ENCODE measurements at regions not wholly inside any gene's neighbourhood (a gene's known extent, or its start where the extent isn't known, plus 50 kb on each side); places are given as distances from the start of the nearest gene placed in this dataset.

DNA sequence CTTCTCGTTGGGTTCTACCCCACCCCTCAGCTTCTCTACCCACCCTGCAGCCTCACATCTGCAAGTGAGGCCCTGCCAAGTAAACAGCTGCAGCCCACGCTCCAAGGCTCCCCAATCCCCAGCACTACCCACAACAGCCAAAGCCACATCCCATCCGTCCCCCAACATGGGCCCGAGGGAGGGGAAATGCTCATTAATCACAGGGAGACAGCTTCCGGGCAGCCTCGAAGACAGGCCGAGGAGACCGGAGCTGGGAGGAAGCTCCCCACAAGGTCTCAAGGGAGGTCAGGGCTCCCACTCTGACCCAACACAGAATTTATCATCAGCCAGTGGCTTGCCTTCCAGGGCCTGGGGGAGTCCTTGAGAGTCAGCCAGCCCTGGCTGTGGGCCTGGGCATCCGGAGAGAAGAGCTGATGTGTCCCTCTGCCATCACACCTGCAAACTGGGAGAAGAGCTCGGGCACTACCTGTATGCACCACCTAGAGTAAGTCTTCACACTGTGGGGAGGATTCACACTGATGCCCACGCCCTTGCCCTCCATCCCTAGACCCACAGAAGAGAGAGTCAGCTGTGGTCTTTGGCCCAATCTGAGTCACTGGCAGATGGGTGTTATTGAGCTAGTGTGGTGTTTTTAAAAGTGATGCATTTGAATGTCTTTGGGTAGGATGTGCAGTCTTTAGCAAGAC is 115.5 kb upstream of the ZMIZ1 start:
- no peak for ATAC-seq
- Histone ChIP-seq H3K4me1 (ENCODE audit: control insufficient read depth in 1 of 2, insufficient read depth in 2 of 2, low read length in 2 of 2) (peaks cover 0 to 6% of the 10 kb centered on the region in 2 experiments; a peak in 2 of 4 replicates), H4K20me1 (ENCODE audit: insufficient read depth) (no peaks in the 10 kb centered on the region), H3K9me3 (ENCODE audit: control insufficient read depth in 1 of 2, insufficient read depth in 1 of 2, low read depth in 1 of 2, low read length in 2 of 2) (no peaks in the 10 kb centered on the region), H3K4me3 (replicated peaks in 1 of 2; ENCODE audit: low read depth in 1 of 2, low read length in 2 of 2) (no peak overlapping the region), H3K79me2 (ENCODE audit: insufficient read depth, low read length) (no peaks in the 10 kb centered on the region), H3K9ac (ENCODE audit: low read length) (no peak overlapping the region), H3K4me2 (ENCODE audit: low read length) (no peak overlapping the region), H3K9me2 (ENCODE audit: insufficient read depth) (no peaks in the 10 kb centered on the region), H2AFZ (ENCODE audit: low read depth, low read length, poor library complexity, severe bottlenecking) (no peak overlapping the region), H3K36me3 (ENCODE audit: control insufficient read depth in 1 of 2, insufficient read depth in 2 of 2, low read length in 2 of 2) (no peaks in the 10 kb centered on the region), H3K27me3 (ENCODE audit: insufficient read depth, low read length) (no peaks in the 10 kb centered on the region), H3K27ac (ENCODE audit: low read depth, low read length) (no peak overlapping the region)
- RAD21 ChIA-PET (ENCODE audit: low non-redundant PET in 1 of 2, low total read pairs in 2 of 2, uncharacterized antibody in 2 of 2, unreplicated experiment in 2 of 2): interaction anchor here in 1 of 2 experiments (1.5 kb wide), 1 partner anchor 20 kb away, joined by 3 read pairs; no protein-coding TSS in a partner anchor
- no TSS peak for BruUV-seq (replicated peaks)
- intact Hi-C loops (cut with micrococcal nuclease): no loop called here
- CTCF ChIA-PET: no interaction called here
- no peak for DNase-seq (ENCODE audit: low read depth, low spot score)
- POLR2A ChIA-PET: no interaction called here
- TF ChIP-seq, protein P1, sequence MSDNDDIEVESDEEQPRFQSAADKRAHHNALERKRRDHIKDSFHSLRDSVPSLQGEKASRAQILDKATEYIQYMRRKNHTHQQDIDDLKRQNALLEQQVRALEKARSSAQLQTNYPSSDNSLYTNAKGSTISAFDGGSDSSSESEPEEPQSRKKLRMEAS (IDR thresholded peaks at IDR 0.05): no peak
- TF ChIP-seq ELF1 (IDR thresholded peaks at IDR 0.05; ENCODE audit: borderline replicate concordance, low read depth) (no peak), POLR2A (IDR thresholded peaks at IDR 0.05; ENCODE audit: borderline replicate concordance, extremely low read depth, insufficient read depth, insufficient read length) (no peak), EZH2phosphoT487 (IDR thresholded peaks at IDR 0.05; ENCODE audit: borderline replicate concordance) (no peak), CEBPB (IDR thresholded peaks at IDR 0.05; ENCODE audit: low read depth) (no peak), RAD21 (IDR thresholded peaks at IDR 0.05; ENCODE audit: low read depth) (no peak), SIN3A (IDR thresholded peaks at IDR 0.05; ENCODE audit: low read depth) (no peak), EZH2 (IDR thresholded peaks at IDR 0.05) (no peak), POLR2AphosphoS5 (IDR thresholded peaks at IDR 0.05; ENCODE audit: low read depth, low read length) (no peak), EGR1 (IDR thresholded peaks at IDR 0.05; ENCODE audit: low read depth) (no peak), SP1 (IDR thresholded peaks at IDR 0.05; ENCODE audit: low read depth) (no peak), ZNF274 (IDR thresholded peaks at IDR 0.05; ENCODE audit: low read depth, low read length) (no peak), JUND (IDR thresholded peaks at IDR 0.05) (no peak), YY1 (IDR thresholded peaks at IDR 0.05; ENCODE audit: extremely low read depth, insufficient replicate concordance, low read depth, low read length) (no peak), TCF7L2 (IDR thresholded peaks at IDR 0.05; ENCODE audit: borderline replicate concordance, extremely low read depth, insufficient read depth, insufficient read length) (no peak), SRF (IDR thresholded peaks at IDR 0.05; ENCODE audit: low read depth) (no peak)
- TF ChIP-seq, protein P2, sequence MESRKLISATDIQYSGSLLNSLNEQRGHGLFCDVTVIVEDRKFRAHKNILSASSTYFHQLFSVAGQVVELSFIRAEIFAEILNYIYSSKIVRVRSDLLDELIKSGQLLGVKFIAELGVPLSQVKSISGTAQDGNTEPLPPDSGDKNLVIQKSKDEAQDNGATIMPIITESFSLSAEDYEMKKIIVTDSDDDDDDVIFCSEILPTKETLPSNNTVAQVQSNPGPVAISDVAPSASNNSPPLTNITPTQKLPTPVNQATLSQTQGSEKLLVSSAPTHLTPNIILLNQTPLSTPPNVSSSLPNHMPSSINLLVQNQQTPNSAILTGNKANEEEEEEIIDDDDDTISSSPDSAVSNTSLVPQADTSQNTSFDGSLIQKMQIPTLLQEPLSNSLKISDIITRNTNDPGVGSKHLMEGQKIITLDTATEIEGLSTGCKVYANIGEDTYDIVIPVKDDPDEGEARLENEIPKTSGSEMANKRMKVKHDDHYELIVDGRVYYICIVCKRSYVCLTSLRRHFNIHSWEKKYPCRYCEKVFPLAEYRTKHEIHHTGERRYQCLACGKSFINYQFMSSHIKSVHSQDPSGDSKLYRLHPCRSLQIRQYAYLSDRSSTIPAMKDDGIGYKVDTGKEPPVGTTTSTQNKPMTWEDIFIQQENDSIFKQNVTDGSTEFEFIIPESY (IDR thresholded peaks at IDR 0.05; ENCODE audit: extremely low read depth, insufficient replicate concordance, low read length): no peak
- TF ChIP-seq, protein P3, sequence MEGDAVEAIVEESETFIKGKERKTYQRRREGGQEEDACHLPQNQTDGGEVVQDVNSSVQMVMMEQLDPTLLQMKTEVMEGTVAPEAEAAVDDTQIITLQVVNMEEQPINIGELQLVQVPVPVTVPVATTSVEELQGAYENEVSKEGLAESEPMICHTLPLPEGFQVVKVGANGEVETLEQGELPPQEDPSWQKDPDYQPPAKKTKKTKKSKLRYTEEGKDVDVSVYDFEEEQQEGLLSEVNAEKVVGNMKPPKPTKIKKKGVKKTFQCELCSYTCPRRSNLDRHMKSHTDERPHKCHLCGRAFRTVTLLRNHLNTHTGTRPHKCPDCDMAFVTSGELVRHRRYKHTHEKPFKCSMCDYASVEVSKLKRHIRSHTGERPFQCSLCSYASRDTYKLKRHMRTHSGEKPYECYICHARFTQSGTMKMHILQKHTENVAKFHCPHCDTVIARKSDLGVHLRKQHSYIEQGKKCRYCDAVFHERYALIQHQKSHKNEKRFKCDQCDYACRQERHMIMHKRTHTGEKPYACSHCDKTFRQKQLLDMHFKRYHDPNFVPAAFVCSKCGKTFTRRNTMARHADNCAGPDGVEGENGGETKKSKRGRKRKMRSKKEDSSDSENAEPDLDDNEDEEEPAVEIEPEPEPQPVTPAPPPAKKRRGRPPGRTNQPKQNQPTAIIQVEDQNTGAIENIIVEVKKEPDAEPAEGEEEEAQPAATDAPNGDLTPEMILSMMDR (IDR thresholded peaks at IDR 0.05 in 2 of 3, conservative IDR thresholded peaks at IDR 0.05 in 1 of 3; ENCODE audit: borderline replicate concordance in 1 of 3, insufficient read depth in 1 of 3, low read depth in 2 of 3, low read length in 2 of 3): no peak
- TF ChIP-seq, protein P4, sequence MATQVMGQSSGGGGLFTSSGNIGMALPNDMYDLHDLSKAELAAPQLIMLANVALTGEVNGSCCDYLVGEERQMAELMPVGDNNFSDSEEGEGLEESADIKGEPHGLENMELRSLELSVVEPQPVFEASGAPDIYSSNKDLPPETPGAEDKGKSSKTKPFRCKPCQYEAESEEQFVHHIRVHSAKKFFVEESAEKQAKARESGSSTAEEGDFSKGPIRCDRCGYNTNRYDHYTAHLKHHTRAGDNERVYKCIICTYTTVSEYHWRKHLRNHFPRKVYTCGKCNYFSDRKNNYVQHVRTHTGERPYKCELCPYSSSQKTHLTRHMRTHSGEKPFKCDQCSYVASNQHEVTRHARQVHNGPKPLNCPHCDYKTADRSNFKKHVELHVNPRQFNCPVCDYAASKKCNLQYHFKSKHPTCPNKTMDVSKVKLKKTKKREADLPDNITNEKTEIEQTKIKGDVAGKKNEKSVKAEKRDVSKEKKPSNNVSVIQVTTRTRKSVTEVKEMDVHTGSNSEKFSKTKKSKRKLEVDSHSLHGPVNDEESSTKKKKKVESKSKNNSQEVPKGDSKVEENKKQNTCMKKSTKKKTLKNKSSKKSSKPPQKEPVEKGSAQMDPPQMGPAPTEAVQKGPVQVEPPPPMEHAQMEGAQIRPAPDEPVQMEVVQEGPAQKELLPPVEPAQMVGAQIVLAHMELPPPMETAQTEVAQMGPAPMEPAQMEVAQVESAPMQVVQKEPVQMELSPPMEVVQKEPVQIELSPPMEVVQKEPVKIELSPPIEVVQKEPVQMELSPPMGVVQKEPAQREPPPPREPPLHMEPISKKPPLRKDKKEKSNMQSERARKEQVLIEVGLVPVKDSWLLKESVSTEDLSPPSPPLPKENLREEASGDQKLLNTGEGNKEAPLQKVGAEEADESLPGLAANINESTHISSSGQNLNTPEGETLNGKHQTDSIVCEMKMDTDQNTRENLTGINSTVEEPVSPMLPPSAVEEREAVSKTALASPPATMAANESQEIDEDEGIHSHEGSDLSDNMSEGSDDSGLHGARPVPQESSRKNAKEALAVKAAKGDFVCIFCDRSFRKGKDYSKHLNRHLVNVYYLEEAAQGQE (IDR thresholded peaks at IDR 0.05; ENCODE audit: low read depth): no peak
- TF ChIP-seq, protein P5, sequence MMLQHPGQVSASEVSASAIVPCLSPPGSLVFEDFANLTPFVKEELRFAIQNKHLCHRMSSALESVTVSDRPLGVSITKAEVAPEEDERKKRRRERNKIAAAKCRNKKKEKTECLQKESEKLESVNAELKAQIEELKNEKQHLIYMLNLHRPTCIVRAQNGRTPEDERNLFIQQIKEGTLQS (IDR thresholded peaks at IDR 0.05): no peak

Data from HCT116 (cell line).